ENCODE measurements at regions not wholly inside any gene's neighbourhood (a gene's known extent, or its start where the extent isn't known, plus 50 kb on each side); places are given as distances from the start of the nearest gene placed in this dataset.

DNA sequence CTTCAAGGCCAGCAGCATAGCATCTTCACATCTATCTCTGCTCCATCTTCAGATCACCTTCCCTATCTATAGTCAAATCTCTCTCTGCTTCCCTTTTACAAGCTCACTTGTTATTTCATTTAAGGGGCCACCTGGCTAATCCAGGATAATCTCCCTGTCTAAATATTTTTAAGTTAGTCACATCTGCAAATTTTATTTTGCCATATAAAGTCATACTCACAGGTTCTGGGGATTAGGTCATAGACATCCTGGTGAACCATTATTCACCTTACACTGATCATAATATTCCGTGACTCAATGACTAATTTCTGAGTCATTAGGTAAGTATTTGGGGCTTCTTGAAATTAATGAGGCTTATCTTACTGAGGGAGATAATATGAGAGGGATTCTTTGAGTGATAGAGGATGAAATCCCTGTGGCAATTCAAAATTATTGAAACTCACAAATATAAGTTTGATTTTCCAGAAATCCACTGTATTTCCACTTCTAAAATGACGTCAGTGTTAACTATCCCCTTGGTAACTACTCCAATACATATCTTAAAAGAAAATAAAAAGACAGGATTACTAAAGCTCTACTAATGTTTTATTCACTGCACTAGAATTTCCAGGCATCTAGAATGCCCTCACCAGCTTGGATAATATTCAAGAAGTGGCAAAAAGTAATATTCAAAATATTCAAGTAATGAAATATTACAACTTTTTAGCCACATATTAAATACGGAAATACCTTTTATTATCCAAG lies 93.7 kb upstream of the RBMS3 start (continued):
- no peak for TF ChIP-seq CTCF (conservative IDR thresholded peaks at IDR 0.05; ENCODE audit: low read depth in 2 of 2)
- TF ChIP-seq ZNF114 (CRISPR knock-in tag; IDR thresholded peaks at IDR 0.05), result no peak
- no peak for TF ChIP-seq EZH2phosphoT487 (IDR thresholded peaks at IDR 0.05; ENCODE audit: unreplicated experiment)
- TF ChIP-seq STAT1 (IDR thresholded peaks at IDR 0.05; ENCODE audit: unreplicated experiment), result no peak
- TF ChIP-seq ETS1 (IDR thresholded peaks at IDR 0.05), result no peak

GRCh38 chr3:29189328-29189727 lies 91.5 kb upstream of the RBMS3 start:
- Histone ChIP-seq H3K9me2 (ENCODE audit: insufficient read depth) (no peaks in the 10 kb centered on the region), H3K4me3 (no peak overlapping the region), H4K20me1 (replicated peaks; ENCODE audit: insufficient read depth) (no peaks in the 10 kb centered on the region), H3K36me3 (ENCODE audit: insufficient read depth) (no peaks in the 10 kb centered on the region), H3F3A (replicated peaks; ENCODE audit: low read depth) (no peaks in the 10 kb centered on the region), H3K4me2 (no peak overlapping the region), H3K27ac (ENCODE audit: low read depth) (no peak overlapping the region), H3K27me3 (ENCODE audit: insufficient read depth) (no peaks in the 10 kb centered on the region), H3K4me1 (ENCODE audit: insufficient read depth) (no peaks in the 10 kb centered on the region), H2AFZ (no peak overlapping the region), H3K79me2 (replicated peaks; ENCODE audit: insufficient read depth) (no peaks in the 10 kb centered on the region)
- H3K36me3 Mint-ChIP-seq (ENCODE audit: low read depth), result no peaks in the 10 kb centered on the region
- no peak for DNase-seq (ENCODE audit: low spot score)
- no peak for ATAC-seq
- H3K9me3 Mint-ChIP-seq, result no peaks in the 10 kb centered on the region
- TF ChIP-seq ZNF114 (CRISPR knock-in tag; IDR thresholded peaks at IDR 0.05) (no peak), ZNF331 (CRISPR knock-in tag; IDR thresholded peaks at IDR 0.05; ENCODE audit: low read depth) (no peak), CREB1 (CRISPR knock-in tag; IDR thresholded peaks at IDR 0.05; ENCODE audit: low read depth) (no peak), JUNB (IDR thresholded peaks at IDR 0.05; ENCODE audit: unreplicated experiment) (no peak)
- TF ChIP-seq, protein P1, sequence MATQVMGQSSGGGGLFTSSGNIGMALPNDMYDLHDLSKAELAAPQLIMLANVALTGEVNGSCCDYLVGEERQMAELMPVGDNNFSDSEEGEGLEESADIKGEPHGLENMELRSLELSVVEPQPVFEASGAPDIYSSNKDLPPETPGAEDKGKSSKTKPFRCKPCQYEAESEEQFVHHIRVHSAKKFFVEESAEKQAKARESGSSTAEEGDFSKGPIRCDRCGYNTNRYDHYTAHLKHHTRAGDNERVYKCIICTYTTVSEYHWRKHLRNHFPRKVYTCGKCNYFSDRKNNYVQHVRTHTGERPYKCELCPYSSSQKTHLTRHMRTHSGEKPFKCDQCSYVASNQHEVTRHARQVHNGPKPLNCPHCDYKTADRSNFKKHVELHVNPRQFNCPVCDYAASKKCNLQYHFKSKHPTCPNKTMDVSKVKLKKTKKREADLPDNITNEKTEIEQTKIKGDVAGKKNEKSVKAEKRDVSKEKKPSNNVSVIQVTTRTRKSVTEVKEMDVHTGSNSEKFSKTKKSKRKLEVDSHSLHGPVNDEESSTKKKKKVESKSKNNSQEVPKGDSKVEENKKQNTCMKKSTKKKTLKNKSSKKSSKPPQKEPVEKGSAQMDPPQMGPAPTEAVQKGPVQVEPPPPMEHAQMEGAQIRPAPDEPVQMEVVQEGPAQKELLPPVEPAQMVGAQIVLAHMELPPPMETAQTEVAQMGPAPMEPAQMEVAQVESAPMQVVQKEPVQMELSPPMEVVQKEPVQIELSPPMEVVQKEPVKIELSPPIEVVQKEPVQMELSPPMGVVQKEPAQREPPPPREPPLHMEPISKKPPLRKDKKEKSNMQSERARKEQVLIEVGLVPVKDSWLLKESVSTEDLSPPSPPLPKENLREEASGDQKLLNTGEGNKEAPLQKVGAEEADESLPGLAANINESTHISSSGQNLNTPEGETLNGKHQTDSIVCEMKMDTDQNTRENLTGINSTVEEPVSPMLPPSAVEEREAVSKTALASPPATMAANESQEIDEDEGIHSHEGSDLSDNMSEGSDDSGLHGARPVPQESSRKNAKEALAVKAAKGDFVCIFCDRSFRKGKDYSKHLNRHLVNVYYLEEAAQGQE (IDR thresholded peaks at IDR 0.05; ENCODE audit: unreplicated experiment), result no peak
- no peak overlapping the region for H3K27ac Mint-ChIP-seq
- no peaks in the 10 kb centered on the region for H3K4me1 Mint-ChIP-seq
- H3K27me3 Mint-ChIP-seq (ENCODE audit: insufficient read depth, low read depth, poor library complexity), result no peaks in the 10 kb centered on the region
- H3K4me3 Mint-ChIP-seq, result no peak overlapping the region
